SK-N-SH treated with all-trans-retinoic acid at 6 μM for 48 hours (cell line): ENCODE measurements at regions not wholly inside any gene's neighbourhood (a gene's known extent, or its start where the extent isn't known, plus 50 kb on each side); places are given as distances from the start of the nearest gene placed in this dataset.

Source experiments
- ATAC-seq: fragments of 200-7000 bp; cut with Tn5 transposase; 3 replicates; pipeline ENCODE4 v1.9.1; 2020; ENCODE audit warnings: mild to moderate bottlenecking, moderate library complexity
- ARNTL ChIP-seq: fragments of 450-650 bp; formaldehyde crosslinking; IDR thresholded peaks from 2 replicates; pipeline ENCODE4 v1.5.0; 2020; ENCODE audit warnings: low read depth, mild to moderate bottlenecking, moderate library complexity, borderline replicate concordance
- BACH2 ChIP-seq: fragments of 250-450 bp; sonication (Bioruptor Pico); IDR thresholded peaks from 2 replicates; pipeline ENCODE4 v1.9.0; 2021; ENCODE audit warnings: mild to moderate bottlenecking, borderline replicate concordance
- CSDC2 ChIP-seq: fragments of 250-450 bp; sonication (Bioruptor Pico); IDR thresholded peaks from 2 replicates; pipeline ENCODE4 v1.5.0; 2020; ENCODE audit warnings: mild to moderate bottlenecking, moderate library complexity
- ESRRG ChIP-seq: fragments of 250-450 bp; sonication (Bioruptor Pico); IDR thresholded peaks from 2 replicates; pipeline ENCODE4 v1.6.1; 2021; ENCODE audit warnings: mild to moderate bottlenecking
- GLIS3 ChIP-seq: fragments of 250-450 bp; sonication (Bioruptor Pico); IDR thresholded peaks from 2 replicates; pipeline ENCODE4 v1.5.0; 2020; ENCODE audit warnings: mild to moderate bottlenecking, moderate library complexity
- ISL1 ChIP-seq: fragments of 250-450 bp; sonication (Bioruptor Pico); IDR thresholded peaks from 2 replicates; pipeline ENCODE4 v2.1.2; 2022; ENCODE audit warnings: mild to moderate bottlenecking, moderate library complexity
- OSR1 ChIP-seq: fragments of 250-450 bp; sonication (Bioruptor Pico); IDR thresholded peaks from 2 replicates; pipeline ENCODE4 v1.8.0; 2022; ENCODE audit warnings: moderate library complexity, mild to moderate bottlenecking, inconsistent platforms
- PPARA ChIP-seq: fragments of 250-450 bp; sonication (Bioruptor Pico); IDR thresholded peaks from 2 replicates; pipeline ENCODE4 v1.5.0; 2020; ENCODE audit warnings: mild to moderate bottlenecking, borderline replicate concordance
- RARB ChIP-seq: fragments of 250-450 bp; sonication (Bioruptor Pico); IDR thresholded peaks from 2 replicates; pipeline ENCODE4 v1.8.0; 2021; ENCODE audit warnings: mild to moderate bottlenecking, moderate library complexity
- TCF4 ChIP-seq: fragments of 250-450 bp; sonication (Bioruptor Pico); IDR thresholded peaks from 2 replicates; pipeline ENCODE4 v1.8.0; 2021; ENCODE audit warnings: mild to moderate bottlenecking, moderate library complexity, borderline replicate concordance
- TOX ChIP-seq: fragments of 250-450 bp; sonication (Bioruptor Pico); IDR thresholded peaks from 2 replicates; pipeline ENCODE4 v1.8.0; 2021; ENCODE audit warnings: mild to moderate bottlenecking, moderate library complexity, borderline replicate concordance
- ZFP3 ChIP-seq: fragments of 250-450 bp; sonication (Bioruptor Pico); IDR thresholded peaks from 2 replicates; pipeline ENCODE4 v1.5.0; 2020; ENCODE audit warnings: mild to moderate bottlenecking, moderate library complexity
- ZFP30 ChIP-seq: fragments of 450-650 bp; formaldehyde crosslinking; IDR thresholded peaks from 2 replicates; pipeline ENCODE4 v1.5.0; 2022; ENCODE audit warnings: mild to moderate bottlenecking, moderate library complexity
- ZNF565 ChIP-seq: fragments of 450-650 bp; formaldehyde crosslinking; conservative IDR thresholded peaks from 2 replicates; pipeline ENCODE4 v1.5.0; 2020; ENCODE audit warnings: low read depth, mild to moderate bottlenecking, moderate library complexity
- ZNF70 ChIP-seq: fragments of 450-650 bp; formaldehyde crosslinking; IDR thresholded peaks from 2 replicates; pipeline ENCODE4 v1.5.0; 2020; ENCODE audit warnings: mild to moderate bottlenecking, moderate library complexity
- ZNF8 ChIP-seq: fragments of 450-650 bp; formaldehyde crosslinking; IDR thresholded peaks from 2 replicates; pipeline ENCODE4 v1.5.0; 2020; ENCODE audit warnings: mild to moderate bottlenecking, moderate library complexity
- TF ChIP-seq, protein P1 (sequence below): fragments of 250-450 bp; sonication (Bioruptor Pico); IDR thresholded peaks from 2 replicates; pipeline ENCODE4 v1.8.0; 2020; ENCODE audit warnings: mild to moderate bottlenecking, moderate library complexity, borderline replicate concordance
- TF ChIP-seq, protein P2 (sequence below): fragments of 250-450 bp; sonication (Bioruptor Pico); IDR thresholded peaks from 2 replicates; pipeline ENCODE4 v1.5.1; 2020; ENCODE audit warnings: low read depth, mild to moderate bottlenecking, moderate library complexity
- TF ChIP-seq, protein P3 (sequence below): fragments of 250-450 bp; sonication (Bioruptor Pico); IDR thresholded peaks from 2 replicates; pipeline ENCODE4 v1.5.1; 2021; ENCODE audit warnings: mild to moderate bottlenecking, moderate library complexity
- TF ChIP-seq, protein P4 (sequence below): fragments of 250-450 bp; sonication (Bioruptor Pico); IDR thresholded peaks from 2 replicates; pipeline ENCODE4 v1.5.0; 2020; ENCODE audit warnings: mild to moderate bottlenecking, moderate library complexity
- TF ChIP-seq, protein P5 (sequence below): fragments of 250-450 bp; sonication (Bioruptor Pico); IDR thresholded peaks from 2 replicates; pipeline ENCODE4 v1.8.0; 2021; ENCODE audit warnings: low read depth, mild to moderate bottlenecking, moderate library complexity, borderline replicate concordance

DNA sequence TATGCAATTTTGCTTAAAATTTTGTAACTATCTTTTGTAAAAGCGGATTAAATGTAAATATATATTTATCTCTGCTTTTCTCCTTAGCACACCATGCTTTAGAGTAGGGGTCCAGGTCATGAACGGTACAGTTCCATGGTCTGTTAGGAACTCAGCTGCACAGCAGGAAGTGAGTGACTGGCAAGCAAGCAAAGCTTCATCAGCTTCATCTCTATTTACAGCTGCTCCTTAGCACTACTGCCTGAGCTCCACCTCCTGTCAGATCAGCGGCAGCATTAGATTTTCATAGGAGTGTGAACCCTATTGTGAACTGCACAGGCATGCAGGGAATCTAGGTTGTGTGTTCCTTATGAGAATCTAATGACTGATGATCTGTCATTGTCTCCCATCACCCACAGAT is 959.0 kb upstream of the SLC39A10 start (continued):
- TF ChIP-seq, protein P1, sequence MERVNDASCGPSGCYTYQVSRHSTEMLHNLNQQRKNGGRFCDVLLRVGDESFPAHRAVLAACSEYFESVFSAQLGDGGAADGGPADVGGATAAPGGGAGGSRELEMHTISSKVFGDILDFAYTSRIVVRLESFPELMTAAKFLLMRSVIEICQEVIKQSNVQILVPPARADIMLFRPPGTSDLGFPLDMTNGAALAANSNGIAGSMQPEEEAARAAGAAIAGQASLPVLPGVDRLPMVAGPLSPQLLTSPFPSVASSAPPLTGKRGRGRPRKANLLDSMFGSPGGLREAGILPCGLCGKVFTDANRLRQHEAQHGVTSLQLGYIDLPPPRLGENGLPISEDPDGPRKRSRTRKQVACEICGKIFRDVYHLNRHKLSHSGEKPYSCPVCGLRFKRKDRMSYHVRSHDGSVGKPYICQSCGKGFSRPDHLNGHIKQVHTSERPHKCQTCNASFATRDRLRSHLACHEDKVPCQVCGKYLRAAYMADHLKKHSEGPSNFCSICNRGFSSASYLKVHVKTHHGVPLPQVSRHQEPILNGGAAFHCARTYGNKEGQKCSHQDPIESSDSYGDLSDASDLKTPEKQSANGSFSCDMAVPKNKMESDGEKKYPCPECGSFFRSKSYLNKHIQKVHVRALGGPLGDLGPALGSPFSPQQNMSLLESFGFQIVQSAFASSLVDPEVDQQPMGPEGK (CRISPR knock-in tag), result no peak
- TF ChIP-seq BACH2 (CRISPR knock-in tag) (no peak), ISL1 (no peak), ZNF565 (no peak), ZFP3 (CRISPR knock-in tag) (no peak), ESRRG (CRISPR knock-in tag) (no peak)
- TF ChIP-seq, protein P2, sequence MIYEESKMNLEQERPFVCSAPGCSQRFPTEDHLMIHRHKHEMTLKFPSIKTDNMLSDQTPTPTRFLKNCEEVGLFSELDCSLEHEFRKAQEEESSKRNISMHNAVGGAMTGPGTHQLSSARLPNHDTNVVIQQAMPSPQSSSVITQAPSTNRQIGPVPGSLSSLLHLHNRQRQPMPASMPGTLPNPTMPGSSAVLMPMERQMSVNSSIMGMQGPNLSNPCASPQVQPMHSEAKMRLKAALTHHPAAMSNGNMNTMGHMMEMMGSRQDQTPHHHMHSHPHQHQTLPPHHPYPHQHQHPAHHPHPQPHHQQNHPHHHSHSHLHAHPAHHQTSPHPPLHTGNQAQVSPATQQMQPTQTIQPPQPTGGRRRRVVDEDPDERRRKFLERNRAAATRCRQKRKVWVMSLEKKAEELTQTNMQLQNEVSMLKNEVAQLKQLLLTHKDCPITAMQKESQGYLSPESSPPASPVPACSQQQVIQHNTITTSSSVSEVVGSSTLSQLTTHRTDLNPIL, result no peak

DNA sequence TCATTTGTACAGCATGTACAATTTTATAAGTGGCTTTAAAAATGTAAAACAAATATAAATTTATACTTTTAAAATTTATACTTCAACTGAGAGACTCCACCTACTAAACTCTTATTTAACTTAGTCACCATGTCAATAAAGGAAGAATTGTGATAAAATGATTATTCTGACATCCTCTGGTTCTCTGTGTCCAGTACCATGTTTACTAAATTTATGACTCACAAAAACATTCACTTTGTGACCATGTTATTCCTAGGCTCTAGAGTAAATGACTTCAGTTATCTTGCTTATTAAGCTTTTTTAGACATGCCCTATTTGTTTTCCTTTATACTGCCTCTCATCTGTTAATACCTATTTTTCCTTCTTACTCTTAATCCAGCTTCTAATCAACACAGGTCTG is 959.6 kb upstream of the SLC39A10 start:
- ATAC-seq, result no peak
- TF ChIP-seq, protein P3, sequence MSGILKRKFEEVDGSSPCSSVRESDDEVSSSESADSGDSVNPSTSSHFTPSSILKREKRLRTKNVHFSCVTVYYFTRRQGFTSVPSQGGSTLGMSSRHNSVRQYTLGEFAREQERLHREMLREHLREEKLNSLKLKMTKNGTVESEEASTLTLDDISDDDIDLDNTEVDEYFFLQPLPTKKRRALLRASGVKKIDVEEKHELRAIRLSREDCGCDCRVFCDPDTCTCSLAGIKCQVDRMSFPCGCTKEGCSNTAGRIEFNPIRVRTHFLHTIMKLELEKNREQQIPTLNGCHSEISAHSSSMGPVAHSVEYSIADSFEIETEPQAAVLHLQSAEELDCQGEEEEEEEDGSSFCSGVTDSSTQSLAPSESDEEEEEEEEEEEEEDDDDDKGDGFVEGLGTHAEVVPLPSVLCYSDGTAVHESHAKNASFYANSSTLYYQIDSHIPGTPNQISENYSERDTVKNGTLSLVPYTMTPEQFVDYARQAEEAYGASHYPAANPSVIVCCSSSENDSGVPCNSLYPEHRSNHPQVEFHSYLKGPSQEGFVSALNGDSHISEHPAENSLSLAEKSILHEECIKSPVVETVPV (CRISPR knock-in tag), result no peak
- TF ChIP-seq TCF4 (CRISPR knock-in tag) (no peak), ZNF70 (CRISPR knock-in tag) (no peak), GLIS3 (no peak), ARNTL (CRISPR knock-in tag) (no peak), OSR1 (CRISPR knock-in tag) (no peak)
- TF ChIP-seq, all 23 proteins: peak for 0

DNA sequence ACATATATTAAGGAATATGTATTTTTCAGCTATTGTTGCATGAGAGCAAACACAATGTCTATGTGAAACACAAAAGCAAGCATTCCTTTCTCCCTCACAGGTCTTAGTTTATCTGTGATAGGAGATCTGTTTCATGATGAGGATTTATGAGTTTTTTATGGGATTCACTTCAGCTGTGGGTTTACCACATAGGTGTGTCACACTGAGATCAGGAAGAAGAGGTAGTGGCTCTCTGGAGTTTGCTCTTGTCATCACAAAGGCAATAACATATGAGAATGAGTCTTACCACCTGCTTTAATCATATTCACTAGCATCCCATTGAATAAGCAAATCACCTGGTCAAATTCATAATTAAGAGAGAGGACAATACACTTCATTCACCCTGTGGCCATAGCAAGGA is 960.3 kb upstream of the SLC39A10 start:
- no peak for ATAC-seq
- TF ChIP-seq ARNTL (CRISPR knock-in tag), result no peak
- TF ChIP-seq CSDC2, result no peak
- TF ChIP-seq, protein P1 (CRISPR knock-in tag), result no peak
- TF ChIP-seq ZNF8, result no peak
- TF ChIP-seq, protein P2, result no peak
- TF ChIP-seq TCF4 (CRISPR knock-in tag), result no peak
- TF ChIP-seq ISL1, result no peak
- no peak for TF ChIP-seq GLIS3
- TF ChIP-seq, protein P4, sequence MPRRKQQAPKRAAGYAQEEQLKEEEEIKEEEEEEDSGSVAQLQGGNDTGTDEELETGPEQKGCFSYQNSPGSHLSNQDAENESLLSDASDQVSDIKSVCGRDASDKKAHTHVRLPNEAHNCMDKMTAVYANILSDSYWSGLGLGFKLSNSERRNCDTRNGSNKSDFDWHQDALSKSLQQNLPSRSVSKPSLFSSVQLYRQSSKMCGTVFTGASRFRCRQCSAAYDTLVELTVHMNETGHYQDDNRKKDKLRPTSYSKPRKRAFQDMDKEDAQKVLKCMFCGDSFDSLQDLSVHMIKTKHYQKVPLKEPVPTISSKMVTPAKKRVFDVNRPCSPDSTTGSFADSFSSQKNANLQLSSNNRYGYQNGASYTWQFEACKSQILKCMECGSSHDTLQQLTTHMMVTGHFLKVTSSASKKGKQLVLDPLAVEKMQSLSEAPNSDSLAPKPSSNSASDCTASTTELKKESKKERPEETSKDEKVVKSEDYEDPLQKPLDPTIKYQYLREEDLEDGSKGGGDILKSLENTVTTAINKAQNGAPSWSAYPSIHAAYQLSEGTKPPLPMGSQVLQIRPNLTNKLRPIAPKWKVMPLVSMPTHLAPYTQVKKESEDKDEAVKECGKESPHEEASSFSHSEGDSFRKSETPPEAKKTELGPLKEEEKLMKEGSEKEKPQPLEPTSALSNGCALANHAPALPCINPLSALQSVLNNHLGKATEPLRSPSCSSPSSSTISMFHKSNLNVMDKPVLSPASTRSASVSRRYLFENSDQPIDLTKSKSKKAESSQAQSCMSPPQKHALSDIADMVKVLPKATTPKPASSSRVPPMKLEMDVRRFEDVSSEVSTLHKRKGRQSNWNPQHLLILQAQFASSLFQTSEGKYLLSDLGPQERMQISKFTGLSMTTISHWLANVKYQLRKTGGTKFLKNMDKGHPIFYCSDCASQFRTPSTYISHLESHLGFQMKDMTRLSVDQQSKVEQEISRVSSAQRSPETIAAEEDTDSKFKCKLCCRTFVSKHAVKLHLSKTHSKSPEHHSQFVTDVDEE (CRISPR knock-in tag), result no peak
- no peak for TF ChIP-seq PPARA (CRISPR knock-in tag)
- TF ChIP-seq, protein P5, sequence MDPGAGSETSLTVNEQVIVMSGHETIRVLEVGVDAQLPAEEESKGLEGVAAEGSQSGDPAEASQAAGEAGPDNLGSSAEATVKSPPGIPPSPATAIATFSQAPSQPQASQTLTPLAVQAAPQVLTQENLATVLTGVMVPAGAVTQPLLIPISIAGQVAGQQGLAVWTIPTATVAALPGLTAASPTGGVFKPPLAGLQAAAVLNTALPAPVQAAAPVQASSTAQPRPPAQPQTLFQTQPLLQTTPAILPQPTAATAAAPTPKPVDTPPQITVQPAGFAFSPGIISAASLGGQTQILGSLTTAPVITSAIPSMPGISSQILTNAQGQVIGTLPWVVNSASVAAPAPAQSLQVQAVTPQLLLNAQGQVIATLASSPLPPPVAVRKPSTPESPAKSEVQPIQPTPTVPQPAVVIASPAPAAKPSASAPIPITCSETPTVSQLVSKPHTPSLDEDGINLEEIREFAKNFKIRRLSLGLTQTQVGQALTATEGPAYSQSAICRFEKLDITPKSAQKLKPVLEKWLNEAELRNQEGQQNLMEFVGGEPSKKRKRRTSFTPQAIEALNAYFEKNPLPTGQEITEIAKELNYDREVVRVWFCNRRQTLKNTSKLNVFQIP (CRISPR knock-in tag), result no peak
- TF ChIP-seq RARB (CRISPR knock-in tag), result no peak
- no peak for TF ChIP-seq ZFP30 (CRISPR knock-in tag)
- no peak for TF ChIP-seq TOX (CRISPR knock-in tag)
- TF ChIP-seq, all 23 proteins: peak for 0
